ENCODE measurements at regions not wholly inside any gene's neighbourhood (a gene's known extent, or its start where the extent isn't known, plus 50 kb on each side); places are given as distances from the start of the nearest gene placed in this dataset.

GRCh38 chr14:39563361-39563760 lies 131.1 kb upstream of the FBXO33 start:
- Histone ChIP-seq H2BK120ac (ENCODE audit: low read depth, low read length, poor library complexity, severe bottlenecking) (no peak overlapping the region), H2BK5ac (ENCODE audit: insufficient read length, low read length) (no peak overlapping the region), H3K27me3 (ENCODE audit: insufficient read depth, low read length) (no peaks in the 10 kb centered on the region), H4K91ac (ENCODE audit: insufficient read length, low read depth, low read length) (no peak overlapping the region), H3K23ac (ENCODE audit: insufficient read length, low read depth, low read length) (no peak overlapping the region), H2BK12ac (ENCODE audit: insufficient read length, low read depth, low read length) (no peak overlapping the region), H2BK20ac (ENCODE audit: low read depth, low read length, poor library complexity, severe bottlenecking) (no peak overlapping the region), H2AFZ (ENCODE audit: low read length) (no peak overlapping the region), H3T11ph (ENCODE audit: low read length) (no peak overlapping the region), H3K14ac (ENCODE audit: insufficient read depth, low read length) (no peak overlapping the region), H4K20me1 (ENCODE audit: control insufficient read depth, insufficient read depth, insufficient read length) (no peaks in the 10 kb centered on the region), H3K4me2 (ENCODE audit: insufficient read depth, insufficient read length, low read length) (no peak overlapping the region), H4K8ac (replicated peaks; ENCODE audit: insufficient read length, low read depth, low read length) (no peak overlapping the region), H3K9ac (ENCODE audit: extremely low read depth, insufficient read length, low read length) (no peak overlapping the region), H3K27ac (ENCODE audit: insufficient read length, low read depth, low read length) (no peak overlapping the region), H3K79me1 (ENCODE audit: insufficient read depth, low read depth, low read length, poor library complexity, severe bottlenecking) (no peaks in the 10 kb centered on the region), H3K23me2 (ENCODE audit: insufficient read length, low read depth, low read length, poor library complexity, severe bottlenecking) (no peaks in the 10 kb centered on the region), H2BK15ac (ENCODE audit: low read depth, low read length) (no peak overlapping the region), H3K4me1 (ENCODE audit: insufficient read depth, low read length) (no peaks in the 10 kb centered on the region), H3K4ac (ENCODE audit: low read depth, low read length) (no peak overlapping the region), H2AK5ac (ENCODE audit: insufficient read length, low read length) (no peak overlapping the region), H3K79me2 (ENCODE audit: insufficient read depth, low read length) (no peaks in the 10 kb centered on the region), H3K9me3 (ENCODE audit: control insufficient read depth, low read depth, low read length) (no peaks in the 10 kb centered on the region), H3K18ac (ENCODE audit: insufficient read length, low read depth, low read length) (no peak overlapping the region), H4K5ac (ENCODE audit: insufficient read length, low read depth, low read length) (no peak overlapping the region), H3K56ac (ENCODE audit: insufficient read length, low read depth, low read length) (no peak overlapping the region)
- Mint-ChIP-seq H3K27me3 (ENCODE audit: low read depth) (no peaks in the 10 kb centered on the region), H3K27ac (no peak overlapping the region), H3K9me3 (peaks cover 16 to 19% of the 10 kb centered on the region in 2 experiments), H3K4me1 (no peaks in the 10 kb centered on the region), H3K36me3 (ENCODE audit: insufficient read depth in 1 of 3, low read depth in 3 of 3) (peaks cover 5 to 11% (median 7%) of the 10 kb centered on the region in 3 experiments; a peak in 6 of 7 replicates), H3K4me3 (no peak overlapping the region)
- DNase-seq = no peak
- no peak for TF ChIP-seq CTCF (conservative IDR thresholded peaks at IDR 0.05)
- WGBS (ENCODE audit: extremely low coverage, insufficient read length, low lambda C conversion rate) = no CpG with 5 or more reads among the region's 1 CpG
